HG02943 (cell line): ENCODE measurements at regions not wholly inside any gene's neighbourhood (a gene's known extent, or its start where the extent isn't known, plus 50 kb on each side); places are given as distances from the start of the nearest gene placed in this dataset.

Experiments
- ATAC-seq: cut with Tn5 transposase; IDR thresholded peaks from one replicate; pipeline ENCODE4 v1.9.1; 2021; ENCODE audit warnings: mild to moderate bottlenecking, low read depth, moderate library complexity; ENCODE audit not compliant: unreplicated experiment

- ATAC-seq = no peak
Measured at GRCh38 chr7:17721736-17722285, 218.5 kb downstream of the SNX13 start.

- no peak for ATAC-seq
Measured at GRCh38 chr7:17722798-17723197, 217.5 kb downstream of the SNX13 start.

- no peak for ATAC-seq
Measured at GRCh38 chr7:17725821-17726220, 214.5 kb downstream of the SNX13 start.

- no peak for ATAC-seq
Measured at GRCh38 chr7:17732083-17732482, 208.2 kb downstream of the SNX13 start.
